ENCODE measurements at regions not wholly inside any gene's neighbourhood (a gene's known extent, or its start where the extent isn't known, plus 50 kb on each side); places are given as distances from the start of the nearest gene placed in this dataset.
A peak's percentile ranks its signal among the peaks of the same experiment; 100 is the strongest.

DNA sequence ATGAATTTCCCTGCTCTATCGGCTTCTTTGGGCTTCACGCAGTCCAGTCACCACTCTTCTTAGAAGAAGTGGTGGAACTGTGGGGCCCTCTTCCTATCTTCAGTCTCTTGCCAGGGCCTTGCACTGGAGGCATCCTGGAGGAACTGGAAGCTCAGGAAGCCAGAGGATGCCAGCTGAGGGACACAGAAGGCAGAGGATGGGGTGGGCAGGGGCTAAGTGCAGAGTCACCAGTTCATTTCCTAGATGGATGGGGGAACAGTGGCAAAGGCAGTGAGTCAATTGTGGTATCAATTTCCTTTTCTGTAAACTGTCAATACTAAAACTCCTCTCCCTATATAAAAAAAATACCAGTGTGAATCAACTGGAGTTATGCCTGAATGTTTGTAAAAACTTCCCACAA is 419.7 kb downstream of the KLF12 start:
- no peaks in the 10 kb centered on the region for H3K79me2 ChIP-seq (ENCODE audit: insufficient read depth, low read length)
- WGBS (ENCODE audit: insufficient coverage): 100% methylated on average over 2 of the region's 2 CpGs
- TF ChIP-seq, protein P1, sequence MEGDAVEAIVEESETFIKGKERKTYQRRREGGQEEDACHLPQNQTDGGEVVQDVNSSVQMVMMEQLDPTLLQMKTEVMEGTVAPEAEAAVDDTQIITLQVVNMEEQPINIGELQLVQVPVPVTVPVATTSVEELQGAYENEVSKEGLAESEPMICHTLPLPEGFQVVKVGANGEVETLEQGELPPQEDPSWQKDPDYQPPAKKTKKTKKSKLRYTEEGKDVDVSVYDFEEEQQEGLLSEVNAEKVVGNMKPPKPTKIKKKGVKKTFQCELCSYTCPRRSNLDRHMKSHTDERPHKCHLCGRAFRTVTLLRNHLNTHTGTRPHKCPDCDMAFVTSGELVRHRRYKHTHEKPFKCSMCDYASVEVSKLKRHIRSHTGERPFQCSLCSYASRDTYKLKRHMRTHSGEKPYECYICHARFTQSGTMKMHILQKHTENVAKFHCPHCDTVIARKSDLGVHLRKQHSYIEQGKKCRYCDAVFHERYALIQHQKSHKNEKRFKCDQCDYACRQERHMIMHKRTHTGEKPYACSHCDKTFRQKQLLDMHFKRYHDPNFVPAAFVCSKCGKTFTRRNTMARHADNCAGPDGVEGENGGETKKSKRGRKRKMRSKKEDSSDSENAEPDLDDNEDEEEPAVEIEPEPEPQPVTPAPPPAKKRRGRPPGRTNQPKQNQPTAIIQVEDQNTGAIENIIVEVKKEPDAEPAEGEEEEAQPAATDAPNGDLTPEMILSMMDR (IDR thresholded peaks at IDR 0.05): no peak
- no peaks in the 10 kb centered on the region for H4K20me1 ChIP-seq (ENCODE audit: insufficient read depth, low read length)
- Mint-ChIP-seq H3K36me3 (no peaks in the 10 kb centered on the region), H3K9me3 (peaks cover 0 to 3% (median 0%) of the 10 kb centered on the region in 7 donors), H3K27me3 (ENCODE audit: low read depth in 3 of 3) (peaks cover 0 to under 1% (median under 1%) of the 10 kb centered on the region in 3 donors), H3K4me3 (no peak overlapping the region), H3K27ac (peak overlapping the region in 1 of 7 donors; percentile 13), H3K4me1 (no peaks in the 10 kb centered on the region)
- no peaks in the 10 kb centered on the region for H3K4me1 ChIP-seq (ENCODE audit: control insufficient read depth in 1 of 2, insufficient read depth in 2 of 2, low read length in 2 of 2)
- no peak overlapping the region for H3K4me3 ChIP-seq (replicated peaks in 1 of 3; ENCODE audit: low read depth in 2 of 3, low read length in 3 of 3)
- H3K9me3 ChIP-seq (replicated peaks in 1 of 2; ENCODE audit: control insufficient read depth in 1 of 2, insufficient read depth in 1 of 2, low read length in 2 of 2): no peaks in the 10 kb centered on the region
- H3K27me3 ChIP-seq (ENCODE audit: control insufficient read depth in 2 of 2, insufficient read depth in 2 of 2, low read length in 2 of 2): no peaks in the 10 kb centered on the region
- H3K27ac ChIP-seq (ENCODE audit: low read depth in 1 of 2, low read length in 2 of 2): no peak overlapping the region
- no peak overlapping the region for H3K4me2 ChIP-seq (replicated peaks; ENCODE audit: extremely low read depth, low read length, poor library complexity, severe bottlenecking)
- H3K9ac ChIP-seq (ENCODE audit: insufficient read depth, low read length, poor library complexity, severe bottlenecking): no peak overlapping the region
- intact Hi-C loops (cut with micrococcal nuclease): no loop called here
- no peaks in the 10 kb centered on the region for H3K36me3 ChIP-seq (replicated peaks in 1 of 2; ENCODE audit: control insufficient read depth in 1 of 2, insufficient read depth in 2 of 2, low read length in 2 of 2)
- no peak for DNase-seq
- no peak overlapping the region for H2AFZ ChIP-seq (ENCODE audit: insufficient read depth, low read depth, low read length, poor library complexity, severe bottlenecking)

DNA sequence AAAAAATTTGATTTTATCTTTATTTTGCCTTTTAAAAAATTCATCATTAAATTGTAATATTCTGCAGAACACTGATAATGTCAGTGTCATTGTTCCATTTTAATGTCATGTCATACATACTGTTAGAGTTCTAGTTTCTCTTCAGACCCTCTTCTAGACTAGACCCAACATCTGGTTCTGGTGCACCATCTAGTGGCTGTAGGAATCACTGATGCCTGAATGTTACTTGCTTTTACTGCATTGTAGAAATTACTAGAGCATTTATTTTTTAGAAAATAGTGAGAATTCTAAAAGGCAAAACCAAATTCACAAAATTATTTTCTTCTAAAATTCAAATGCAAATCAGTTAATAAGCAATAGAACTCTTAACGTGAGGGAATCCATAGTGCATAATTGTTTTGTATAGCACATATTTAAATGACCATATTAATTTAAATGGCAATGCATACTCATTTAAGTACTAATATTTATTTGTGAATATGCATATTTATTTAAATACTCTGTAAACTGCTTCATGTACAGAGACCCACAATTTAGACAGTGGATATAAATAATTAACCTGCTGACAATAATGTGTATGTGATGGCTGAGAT is 425.7 kb downstream of the KLF12 start:
- WGBS (ENCODE audit: insufficient coverage): no CpG with 5 or more reads among the region's 1 CpG
- Histone ChIP-seq H3K27ac (ENCODE audit: low read depth in 1 of 2, low read length in 2 of 2) (no peak overlapping the region), H3K27me3 (ENCODE audit: control insufficient read depth in 2 of 2, insufficient read depth in 2 of 2, low read length in 2 of 2) (no peaks in the 10 kb centered on the region), H3K4me3 (replicated peaks in 1 of 3; ENCODE audit: low read depth in 2 of 3, low read length in 3 of 3) (no peak overlapping the region), H4K20me1 (ENCODE audit: insufficient read depth, low read length) (no peaks in the 10 kb centered on the region), H3K9me3 (replicated peaks in 1 of 2; ENCODE audit: control insufficient read depth in 1 of 2, insufficient read depth in 1 of 2, low read length in 2 of 2) (no peaks in the 10 kb centered on the region), H3K36me3 (replicated peaks in 1 of 2; ENCODE audit: control insufficient read depth in 1 of 2, insufficient read depth in 2 of 2, low read length in 2 of 2) (no peaks in the 10 kb centered on the region), H3K9ac (ENCODE audit: insufficient read depth, low read length, poor library complexity, severe bottlenecking) (no peak overlapping the region), H3K4me1 (ENCODE audit: control insufficient read depth in 1 of 2, insufficient read depth in 2 of 2, low read length in 2 of 2) (no peaks in the 10 kb centered on the region), H3K4me2 (replicated peaks; ENCODE audit: extremely low read depth, low read length, poor library complexity, severe bottlenecking) (no peak overlapping the region), H3K79me2 (ENCODE audit: insufficient read depth, low read length) (no peaks in the 10 kb centered on the region), H2AFZ (ENCODE audit: insufficient read depth, low read depth, low read length, poor library complexity, severe bottlenecking) (no peak overlapping the region)
- Mint-ChIP-seq H3K4me3 (no peak overlapping the region), H3K27ac (no peak overlapping the region), H3K27me3 (ENCODE audit: low read depth in 3 of 3) (peaks cover 0 to 4% (median 0%) of the 10 kb centered on the region in 3 donors), H3K4me1 (no peaks in the 10 kb centered on the region), H3K9me3 (peaks cover 0 to 3% (median 0%) of the 10 kb centered on the region in 7 donors), H3K36me3 (no peaks in the 10 kb centered on the region)
- intact Hi-C loops (cut with micrococcal nuclease): loop anchor here in 1 of 2 donors (10.0 kb wide), 1 partner anchor 894 kb away; no protein-coding TSS in a partner anchor
- TF ChIP-seq, protein P1 (IDR thresholded peaks at IDR 0.05): peak; percentile 68
- peak; percentile 9 to 34 (median 24) for DNase-seq

Data from CD14-positive monocyte (primary cell).